OCI-LY1 (cell line): ENCODE measurements at regions not wholly inside any gene's neighbourhood (a gene's known extent, or its start where the extent isn't known, plus 50 kb on each side); places are given as distances from the start of the nearest gene placed in this dataset.
A peak's percentile ranks its signal among the peaks of the same experiment; 100 is the strongest.

Experiments used
- H2AFZ ChIP-seq: fragments of 200-600 bp; sonication (generic), shearing (Covaris generic); 2 replicates; pipeline ENCODE4 v1.6.0; 2014; ENCODE audit warnings: antibody characterized with exemption, mild to moderate bottlenecking, low read length
- H3F3A ChIP-seq: fragments of 200-600 bp; sonication (generic), shearing (Covaris generic); 2 replicates; pipeline ENCODE4 v1.6.0; 2014; ENCODE audit warnings: mild to moderate bottlenecking, antibody characterized with exemption, low read length, moderate library complexity; ENCODE audit not compliant: insufficient read depth
- H3K27ac ChIP-seq: fragments of 200-600 bp; sonication (generic); 2 replicates; pipeline ENCODE4 v1.5.1; 2014; ENCODE audit warnings: low read length, mixed run types, mild to moderate bottlenecking, low read depth; ENCODE audit not compliant: poor library complexity, severe bottlenecking
- H3K27me3 ChIP-seq: fragments of 200-600 bp; sonication (generic); 2 replicates; pipeline ENCODE4 v1.6.0; 2014; ENCODE audit warnings: antibody characterized with exemption, mild to moderate bottlenecking, low read length, moderate library complexity; ENCODE audit not compliant: insufficient read depth
- H3K36me3 ChIP-seq: fragments of 200-600 bp; sonication (generic); 2 replicates; pipeline ENCODE4 v1.6.1; 2014; ENCODE audit warnings: mild to moderate bottlenecking, antibody characterized with exemption, low read length, moderate library complexity, mixed read lengths; ENCODE audit not compliant: insufficient read depth
- H3K4me1 ChIP-seq: fragments of 200-600 bp; sonication (generic); 2 replicates; pipeline ENCODE4 v1.5.1; 2014; ENCODE audit warnings: mild to moderate bottlenecking, low read length, moderate library complexity; ENCODE audit not compliant: insufficient read depth, severe bottlenecking
- H3K4me2 ChIP-seq: fragments of 200-600 bp; sonication (generic), shearing (Covaris generic); 2 replicates; pipeline ENCODE4 v1.6.1; 2014; ENCODE audit warnings: low read length
- H3K4me3 ChIP-seq: fragments of 200-600 bp; sonication (generic); 2 replicates; pipeline ENCODE4 v1.5.1; 2014; ENCODE audit warnings: low read length, low read depth, mild to moderate bottlenecking, mixed read lengths; ENCODE audit not compliant: poor library complexity, severe bottlenecking
- H3K79me2 ChIP-seq: fragments of 200-600 bp; shearing (Covaris generic); 2 replicates; pipeline ENCODE4 v1.6.1; 2016; ENCODE audit warnings: mixed run types, low read length, mixed read lengths; ENCODE audit not compliant: insufficient read depth
- H3K9ac ChIP-seq: fragments of 200-600 bp; sonication (generic), shearing (Covaris generic); 2 replicates; pipeline ENCODE4 v1.6.1; 2014; ENCODE audit warnings: mild to moderate bottlenecking, low read length, mixed read lengths
- H3K9me2 ChIP-seq: fragments of 200-600 bp; sonication (generic), shearing (Covaris generic); 2 replicates; pipeline ENCODE4 v1.6.1; 2014; ENCODE audit warnings: low read depth, mild to moderate bottlenecking, low read length, mixed read lengths
- H3K9me3 ChIP-seq: fragments of 200-600 bp; shearing (Covaris generic); 2 replicates; pipeline ENCODE4 v1.6.1; 2014; ENCODE audit warnings: low read length, mixed read lengths
- H4K20me1 ChIP-seq: fragments of 200-600 bp; sonication (generic), shearing (Covaris generic); 2 replicates; pipeline ENCODE4 v1.6.0; 2016; ENCODE audit warnings: mild to moderate bottlenecking, low read length; ENCODE audit not compliant: insufficient read depth
- EZH2 ChIP-seq: fragments of 200-600 bp; sonication (generic), shearing (Covaris generic); IDR thresholded peaks from 2 replicates; pipeline ENCODE4 v1.8.0; 2017; ENCODE audit warnings: borderline replicate concordance, mixed run types, mild to moderate bottlenecking, antibody characterized with exemption, low read length, moderate library complexity, mixed read lengths
- TF ChIP-seq, protein P1 (sequence below): fragments of 200-600 bp; sonication (generic), shearing (Covaris generic); IDR thresholded peaks from 2 replicates; pipeline ENCODE4 v1.5.1; 2017; ENCODE audit warnings: mild to moderate bottlenecking, antibody characterized with exemption, low read length, moderate library complexity, mixed read lengths

DNA sequence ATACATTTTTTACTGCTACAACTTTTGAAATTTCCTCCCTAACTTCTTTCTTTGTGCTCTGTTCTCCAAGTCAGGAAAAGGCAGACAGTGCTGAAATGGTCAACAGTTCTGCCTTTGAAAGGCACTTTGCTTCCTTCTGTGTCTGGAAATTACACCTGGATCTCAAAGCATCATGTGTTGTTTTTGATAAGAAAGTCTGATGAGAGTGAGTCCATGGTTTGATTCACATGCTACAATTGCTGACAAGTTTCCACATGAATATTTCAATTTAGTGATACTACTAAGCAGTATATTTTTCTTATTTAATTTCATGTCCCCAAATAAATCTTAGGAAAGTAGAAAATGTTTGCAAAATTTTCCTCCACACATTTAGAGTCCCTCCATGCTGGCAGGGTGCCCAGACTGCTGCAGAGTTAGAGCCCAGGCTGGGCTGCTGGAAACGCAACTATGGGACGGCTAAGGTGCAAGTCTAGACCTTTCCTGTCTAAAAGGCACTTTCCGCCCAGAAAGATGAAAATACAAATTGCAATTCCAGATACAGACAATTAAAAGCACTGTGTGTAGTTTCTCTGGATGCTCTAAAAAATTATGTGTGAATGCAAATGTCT is 96.6 kb upstream of the RUNX1 start:
- Histone ChIP-seq H3K4me3 (no peak overlapping the region), H3K36me3 (no peaks in the 10 kb centered on the region), H4K20me1 (no peaks in the 10 kb centered on the region), H2AFZ (no peak overlapping the region), H3K4me1 (peaks cover 40% of the 10 kb centered on the region), H3F3A (no peaks in the 10 kb centered on the region), H3K27me3 (no peaks in the 10 kb centered on the region), H3K79me2 (no peaks in the 10 kb centered on the region), H3K4me2 (peak overlapping the region; percentile 11; the same call in 1 of the 2 replicates), H3K27ac (peak overlapping the region; percentile 47), H3K9ac (peak overlapping the region; percentile 19; the same call in 1 of the 2 replicates), H3K9me2 (no peaks in the 10 kb centered on the region), H3K9me3 (peaks cover 7% of the 10 kb centered on the region; the same call in 1 of the 2 replicates)
- TF ChIP-seq, protein P1, sequence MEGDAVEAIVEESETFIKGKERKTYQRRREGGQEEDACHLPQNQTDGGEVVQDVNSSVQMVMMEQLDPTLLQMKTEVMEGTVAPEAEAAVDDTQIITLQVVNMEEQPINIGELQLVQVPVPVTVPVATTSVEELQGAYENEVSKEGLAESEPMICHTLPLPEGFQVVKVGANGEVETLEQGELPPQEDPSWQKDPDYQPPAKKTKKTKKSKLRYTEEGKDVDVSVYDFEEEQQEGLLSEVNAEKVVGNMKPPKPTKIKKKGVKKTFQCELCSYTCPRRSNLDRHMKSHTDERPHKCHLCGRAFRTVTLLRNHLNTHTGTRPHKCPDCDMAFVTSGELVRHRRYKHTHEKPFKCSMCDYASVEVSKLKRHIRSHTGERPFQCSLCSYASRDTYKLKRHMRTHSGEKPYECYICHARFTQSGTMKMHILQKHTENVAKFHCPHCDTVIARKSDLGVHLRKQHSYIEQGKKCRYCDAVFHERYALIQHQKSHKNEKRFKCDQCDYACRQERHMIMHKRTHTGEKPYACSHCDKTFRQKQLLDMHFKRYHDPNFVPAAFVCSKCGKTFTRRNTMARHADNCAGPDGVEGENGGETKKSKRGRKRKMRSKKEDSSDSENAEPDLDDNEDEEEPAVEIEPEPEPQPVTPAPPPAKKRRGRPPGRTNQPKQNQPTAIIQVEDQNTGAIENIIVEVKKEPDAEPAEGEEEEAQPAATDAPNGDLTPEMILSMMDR: no peak
- TF ChIP-seq EZH2: no peak

DNA sequence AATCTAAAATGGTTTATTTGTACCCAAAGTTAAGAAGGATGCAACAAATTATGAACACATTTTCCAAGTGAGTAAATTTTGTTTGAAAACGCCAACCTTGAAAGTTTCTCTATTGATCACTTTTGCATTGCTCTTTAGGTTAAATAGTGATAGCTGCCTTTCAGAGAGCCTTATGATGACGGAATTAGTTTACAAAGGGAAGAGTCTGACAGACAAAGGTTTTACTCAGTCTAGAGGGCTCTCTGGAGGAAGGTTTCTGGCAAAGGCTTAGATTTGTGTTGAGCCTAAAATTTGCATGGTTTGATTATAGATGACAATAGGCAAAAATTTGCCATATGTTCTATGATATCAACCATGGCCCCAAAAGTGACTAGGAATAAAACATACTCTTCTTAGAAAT is 95.9 kb upstream of the RUNX1 start:
- Histone ChIP-seq H3K9ac (no peak overlapping the region), H3F3A (no peaks in the 10 kb centered on the region), H3K4me3 (no peak overlapping the region), H3K4me1 (peaks cover 48% of the 10 kb centered on the region), H3K27me3 (no peaks in the 10 kb centered on the region), H3K9me3 (peaks cover 2% of the 10 kb centered on the region; the same call in 1 of the 2 replicates), H4K20me1 (no peaks in the 10 kb centered on the region), H2AFZ (no peak overlapping the region), H3K4me2 (peak overlapping the region; percentile 0; the same call in 1 of the 2 replicates), H3K79me2 (no peaks in the 10 kb centered on the region), H3K27ac (peak overlapping the region; percentile 47), H3K9me2 (no peaks in the 10 kb centered on the region), H3K36me3 (no peaks in the 10 kb centered on the region)
- TF ChIP-seq, protein P1: no peak
- no peak for TF ChIP-seq EZH2

DNA sequence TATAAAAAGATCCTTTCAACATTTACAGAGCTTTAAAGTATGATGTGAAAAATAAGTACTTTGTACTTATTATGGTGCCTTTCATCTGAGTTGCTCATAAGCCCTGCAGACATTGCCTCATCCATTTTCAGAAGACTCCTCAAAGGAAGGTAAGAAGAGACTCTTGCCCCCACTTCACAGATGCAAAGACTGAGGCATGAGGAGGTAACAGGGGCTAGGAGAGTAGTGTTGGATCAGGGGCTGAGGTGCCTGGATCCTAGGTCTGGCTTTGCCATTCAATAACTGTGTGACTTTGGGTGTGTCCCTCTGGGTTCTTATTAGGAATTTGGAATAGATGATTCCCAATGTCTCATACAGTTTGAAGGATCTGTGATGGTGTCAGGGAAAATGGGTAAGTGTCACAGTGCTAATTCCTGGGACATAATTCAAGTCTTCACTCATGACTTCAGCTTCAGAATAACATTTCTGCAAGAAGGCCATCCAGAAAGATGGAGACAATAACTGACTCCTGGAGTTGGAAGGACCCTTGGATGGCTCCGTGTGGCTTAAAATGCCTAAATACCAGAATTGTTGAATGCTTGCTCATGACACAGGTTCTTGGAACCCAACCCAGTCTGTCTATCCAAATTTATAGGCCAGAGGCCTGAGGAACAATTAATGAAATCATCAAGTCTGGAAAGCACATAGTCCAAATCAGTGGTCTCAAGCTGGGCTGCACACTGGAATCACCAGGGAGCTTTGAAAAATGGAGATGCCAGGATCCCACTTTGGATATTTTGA is 93.1 kb upstream of the RUNX1 start:
- Histone ChIP-seq H4K20me1 (no peaks in the 10 kb centered on the region), H3K36me3 (no peaks in the 10 kb centered on the region), H3K27ac (peak overlapping the region; percentile 92)

More for the DNA sequence above, 93.1 kb upstream of the RUNX1 start:
- H3K79me2 ChIP-seq: no peaks in the 10 kb centered on the region
- 0 out of 2 replicates have a peak, but pooled peaks cover 4% of the 10 kb centered on the region for H3F3A ChIP-seq
- H3K4me1 ChIP-seq: peaks cover 60% of the 10 kb centered on the region
- no peaks in the 10 kb centered on the region for H3K9me3 ChIP-seq
- H3K9ac ChIP-seq: no peak overlapping the region
- H3K9me2 ChIP-seq: no peaks in the 10 kb centered on the region
- H3K4me3 ChIP-seq: no peak overlapping the region
- no peak overlapping the region for H3K4me2 ChIP-seq
- H3K27me3 ChIP-seq: no peaks in the 10 kb centered on the region
- H2AFZ ChIP-seq: no peak overlapping the region
- TF ChIP-seq, protein P1: no peak
- no peak for TF ChIP-seq EZH2
